H1 (cell line): ENCODE measurements at regions not wholly inside any gene's neighbourhood (a gene's known extent, or its start where the extent isn't known, plus 50 kb on each side); places are given as distances from the start of the nearest gene placed in this dataset.

Experiments
- CTCF ChIA-PET: fragments of 300-600 bp; sonication (Branson Sonifier 250); formaldehyde crosslinking; loops from one replicate; lab custom pipeline; 2021; ENCODE audit not compliant: partially characterized antibody; lab: Charles Lee
- POLR2A ChIA-PET: fragments of 300-600 bp; sonication (Branson Sonifier 250); formaldehyde crosslinking; loops from one replicate; lab custom pipeline; 2021; ENCODE audit warnings: inconsistent platforms; ENCODE audit not compliant: partially characterized antibody; lab: Charles Lee
- DNase-seq, 2 experiments: peaks; one replicate each; pipeline versions ENCODE4 v3.0.0 to v3.0.0-alpha.2; 2010 to 2022; ENCODE audit warnings: low spot score in 2 of 2, low read depth in 1 of 2, mixed read lengths in 1 of 2
- FAIRE-seq: peaks from 2 replicates; lab custom pipeline; 2011; peaks lifted over from hg19 to GRCh38; lab: Jason Lieb, UNC
- H2AFZ ChIP-seq: 2 replicates; pipeline ENCODE4 v1.8.1; 2012; ENCODE audit warnings: low read length, inconsistent platforms
- H2AK5ac ChIP-seq: 2 replicates; pipeline ENCODE4 v1.6.1; 2013; ENCODE audit warnings: low read depth, low read length
- H2BK120ac ChIP-seq: replicated peaks from 2 replicates; pipeline ENCODE3; 2013; ENCODE audit warnings: low read depth, low read length, inconsistent platforms
- H2BK12ac ChIP-seq: 2 replicates; pipeline ENCODE4 v1.6.1; 2013; ENCODE audit warnings: low read depth, low read length
- H2BK15ac ChIP-seq: 2 replicates; pipeline ENCODE4 v1.6.1; 2013; ENCODE audit warnings: low read length
- H2BK20ac ChIP-seq: 2 replicates; pipeline ENCODE4 v1.6.1; 2013; ENCODE audit warnings: low read length
- H2BK5ac ChIP-seq: 2 replicates; pipeline ENCODE4 v1.6.1; 2013; ENCODE audit warnings: low read depth, low read length
- H3K14ac ChIP-seq: 2 replicates; pipeline ENCODE4 v1.6.1; 2013; ENCODE audit warnings: inconsistent platforms; ENCODE audit not compliant: insufficient read length
- H3K18ac ChIP-seq: 2 replicates; pipeline ENCODE4 v1.6.1; 2013; ENCODE audit warnings: low read length; ENCODE audit errors: extremely low read depth
- H3K23ac ChIP-seq: 2 replicates; pipeline ENCODE4 v1.6.1; 2013; ENCODE audit warnings: inconsistent platforms; ENCODE audit not compliant: insufficient read length
- H3K23me2 ChIP-seq: 2 replicates; pipeline ENCODE4 v1.6.1; 2013; ENCODE audit warnings: low read depth, low read length
- H3K27ac ChIP-seq: 2 replicates; pipeline ENCODE4 v1.6.1; 2011; ENCODE audit warnings: low read depth, low read length, inconsistent platforms
- H3K27me3 ChIP-seq, 4 experiments: replicated peaks in 1 of 4; 1 replicate in 1 of 4; 2 replicates in 3 of 4; pipeline versions ENCODE4 v1.6.1 to v1.8.1; 2011 to 2013; ENCODE audit warnings: low read length in 3 of 4, mild to moderate bottlenecking in 3 of 4, inconsistent platforms in 2 of 4, mixed read lengths in 2 of 4, moderate library complexity in 1 of 4; ENCODE audit not compliant: control insufficient read depth in 3 of 4, insufficient read depth in 3 of 4; ENCODE audit errors: extremely low read depth in 1 of 4
- H3K36me3 ChIP-seq, 4 experiments: 2 replicates each; pipeline versions ENCODE4 v1.6.1 to v1.8.1; 2011 to 2013; ENCODE audit warnings: mild to moderate bottlenecking in 4 of 4, low read length in 3 of 4, moderate library complexity in 2 of 4, control low read depth in 1 of 4, inconsistent platforms in 1 of 4; ENCODE audit not compliant: insufficient read depth in 4 of 4, control insufficient read depth in 2 of 4
- H3K4ac ChIP-seq: replicated peaks from 2 replicates; pipeline ENCODE3; 2013; ENCODE audit warnings: low read length, low read depth, mixed read lengths, inconsistent platforms; ENCODE audit not compliant: insufficient read length
- H3K4me1 ChIP-seq, 4 experiments: replicated peaks in 1 of 4; 1 replicate in 1 of 4; 2 replicates in 3 of 4; pipeline versions ENCODE4 v1.6.1 to v1.8.1; 2011 to 2013; ENCODE audit warnings: low read length in 3 of 4, inconsistent platforms in 2 of 4, mixed read lengths in 1 of 4; ENCODE audit not compliant: insufficient read depth in 4 of 4, control insufficient read depth in 3 of 4
- H3K4me2 ChIP-seq, 2 experiments: 2 replicates each; pipeline versions ENCODE4 v1.6.1 to v1.8.1; 2011 to 2013; ENCODE audit warnings: low read depth in 2 of 2, low read length in 2 of 2, control low read depth in 1 of 2, inconsistent platforms in 1 of 2, mild to moderate bottlenecking in 1 of 2; ENCODE audit not compliant: insufficient read depth in 1 of 2
- H3K4me3 ChIP-seq, 4 experiments: fragments of 200-600, 300-600 bp in 1 of 4; sonication (generic), shearing (Covaris generic), sonication (Bioruptor Twin) in 1 of 4; 2 replicates each; pipeline versions ENCODE4 v1.5.1 to v1.8.1; 2011 to 2016; ENCODE audit warnings: low read length in 4 of 4, low read depth in 3 of 4, control low read depth in 2 of 4, inconsistent platforms in 2 of 4, mild to moderate bottlenecking in 2 of 4, mixed read lengths in 1 of 4, moderate library complexity in 1 of 4; ENCODE audit not compliant: insufficient read depth in 2 of 4; ENCODE audit errors: extremely low read depth in 1 of 4
- H3K56ac ChIP-seq: replicated peaks from 2 replicates; pipeline ENCODE3; 2013; ENCODE audit warnings: low read depth, mild to moderate bottlenecking, mixed read lengths, low read length, inconsistent platforms; ENCODE audit not compliant: insufficient read length
- H3K79me1 ChIP-seq: 2 replicates; pipeline ENCODE4 v1.6.1; 2013; ENCODE audit warnings: low read depth, low read length, control low read depth
- H3K79me2 ChIP-seq, 2 experiments: 2 replicates each; pipeline versions ENCODE4 v1.6.1 to v1.8.1; 2012 to 2013; ENCODE audit warnings: low read length in 2 of 2, mild to moderate bottlenecking in 2 of 2, inconsistent platforms in 1 of 2; ENCODE audit not compliant: insufficient read depth in 2 of 2, control insufficient read depth in 1 of 2
- H3K9ac ChIP-seq, 4 experiments: replicated peaks in 1 of 4; 1 replicate in 1 of 4; 2 replicates in 3 of 4; pipeline versions ENCODE4 v1.6.1 to v1.8.1; 2011 to 2013; ENCODE audit warnings: low read depth in 3 of 4, low read length in 3 of 4, control low read depth in 2 of 4, mild to moderate bottlenecking in 2 of 4, moderate library complexity in 2 of 4, inconsistent platforms in 1 of 4; ENCODE audit errors: extremely low read depth in 1 of 4
- H3K9me3 ChIP-seq, 2 experiments: 2 replicates each; pipeline versions ENCODE4 v1.6.1 to v1.8.1; 2012 to 2013; ENCODE audit warnings: mild to moderate bottlenecking in 2 of 2, moderate library complexity in 2 of 2, control low read depth in 1 of 2, inconsistent platforms in 1 of 2, low read depth in 1 of 2, low read length in 1 of 2, mixed read lengths in 1 of 2; ENCODE audit not compliant: insufficient read depth in 2 of 2
- H4K20me1 ChIP-seq, 2 experiments: replicated peaks in 1 of 2; 2 replicates each; pipeline versions ENCODE3 to v1.8.1; 2011 to 2013; ENCODE audit warnings: inconsistent platforms in 2 of 2, low read length in 2 of 2, mild to moderate bottlenecking in 1 of 2; ENCODE audit not compliant: insufficient read depth in 2 of 2, control insufficient read depth in 1 of 2
- H4K5ac ChIP-seq: 2 replicates; pipeline ENCODE4 v1.6.1; 2013; ENCODE audit warnings: low read length, low read depth, mixed read lengths, inconsistent platforms; ENCODE audit not compliant: insufficient read length
- H4K8ac ChIP-seq: 2 replicates; pipeline ENCODE4 v1.8.0; 2013; ENCODE audit warnings: mild to moderate bottlenecking, moderate library complexity, low read length, inconsistent platforms; ENCODE audit not compliant: insufficient read depth; ENCODE audit errors: extremely low read depth
- H4K91ac ChIP-seq: replicated peaks from 2 replicates; pipeline ENCODE3; 2013; ENCODE audit warnings: low read length, mixed read lengths, inconsistent platforms; ENCODE audit not compliant: insufficient read length
- CBX8 ChIP-seq: fragments of 300-800, 300-1000 bp; sonication (generic); IDR thresholded peaks from 2 replicates; pipeline ENCODE4 v1.7.1; 2016; ENCODE audit warnings: low read depth, low read length, borderline replicate concordance
- CHD2 ChIP-seq: IDR thresholded peaks from 2 replicates; pipeline ENCODE4 v1.6.1; 2012; ENCODE audit warnings: low read length, improper control_type of control experiment
- KDM4A ChIP-seq: IDR thresholded peaks from one replicate; pipeline ENCODE4 v1.7.1; 2012; ENCODE audit warnings: low read depth, mild to moderate bottlenecking, moderate library complexity, low read length, inconsistent platforms; ENCODE audit not compliant: severe bottlenecking
- KDM5A ChIP-seq: fragments of 200-600 bp; IDR thresholded peaks from 2 replicates; pipeline ENCODE4 v1.7.1; 2012; ENCODE audit warnings: mild to moderate bottlenecking, low read length, inconsistent platforms, mixed read lengths
- WGBS, 2 experiments: shearing (Covaris generic) in 1 of 2; methylation state at CpG; one replicate each; pipeline versions ENCODE4 v1.1.6 to v1.1.7; 2013 to 2015; ENCODE audit warnings: low lambda C conversion rate in 2 of 2, mixed read lengths in 2 of 2, inconsistent platforms in 1 of 2, low coverage in 1 of 2, missing lambda C conversion rate in 1 of 2; ENCODE audit not compliant: insufficient replicate concordance in 2 of 2, insufficient coverage in 1 of 2, insufficient read length in 1 of 2; ENCODE audit errors: extremely low coverage in 1 of 2, missing lambda C conversion rate in 1 of 2; 5-methylcytosine and 5-hydroxymethylcytosine counted together

- no peaks in the 10 kb centered on the region for H3K36me3 ChIP-seq
- no peaks in the 10 kb centered on the region for H3K9me3 ChIP-seq
- H3K14ac ChIP-seq: no peak overlapping the region
- H3K23ac ChIP-seq: no peak overlapping the region
- H2BK15ac ChIP-seq: no peak overlapping the region
- no peak overlapping the region for H3K4me2 ChIP-seq
- POLR2A ChIA-PET: no interaction called here
- no peak overlapping the region for H2AK5ac ChIP-seq
- peaks cover 0 to 4% (median 0%) of the 10 kb centered on the region in 4 experiments; a peak in 1 of 7 replicates for H3K4me1 ChIP-seq
- FAIRE-seq (no peak), DNase-seq (no peak)
- no peak overlapping the region for H4K5ac ChIP-seq
- no peak overlapping the region for H2BK12ac ChIP-seq
- H2BK5ac ChIP-seq: no peak overlapping the region
- 85% methylated on average over 2 of the region's 2 CpGs; no CpG with 5 or more reads in 1 of the 2 experiments for WGBS, 2 experiments
- H2AFZ ChIP-seq: no peak overlapping the region
- H2BK20ac ChIP-seq: no peak overlapping the region
- no peaks in the 10 kb centered on the region for H3K79me2 ChIP-seq
- no peak overlapping the region for H3K4me3 ChIP-seq
- no peak overlapping the region for H4K8ac ChIP-seq
- H4K20me1 ChIP-seq: no peaks in the 10 kb centered on the region
- no peak for TF ChIP-seq CHD2
- TF ChIP-seq CBX8: no peak
- TF ChIP-seq KDM4A: no peak
- no peak for TF ChIP-seq KDM5A
- TF ChIP-seq, all 59 proteins: peak for 0
- Histone ChIP-seq H4K91ac (no peak overlapping the region), H3K9ac (no peak overlapping the region), H3K4ac (no peak overlapping the region), H3K79me1 (no peaks in the 10 kb centered on the region), H3K18ac (no peak overlapping the region), H3K23me2 (no peaks in the 10 kb centered on the region), H3K56ac (no peak overlapping the region), H2BK120ac (no peak overlapping the region), H3K27ac (no peak overlapping the region), H3K27me3 (peaks cover 0 to 1% (median 0%) of the 10 kb centered on the region in 4 experiments; a peak in 1 of 7 replicates)
- CTCF ChIA-PET: interaction anchor here (1.2 to 1.8 kb wide), 3 partner anchors 10 to 33 kb away, joined by 3 to 5 read pairs (median 4); no protein-coding TSS in a partner anchor
Measured at GRCh38 chr10:60606343-60607080, 171.8 kb upstream of the CDK1 start.
